ENCODE measurements at regions not wholly inside any gene's neighbourhood (a gene's known extent, or its start where the extent isn't known, plus 50 kb on each side); places are given as distances from the start of the nearest gene placed in this dataset.

- no peaks in the 10 kb centered on the region for H3K9me3 ChIP-seq (ENCODE audit: control insufficient read depth, insufficient read depth, low read length)
- no peaks in the 10 kb centered on the region for H3K36me3 ChIP-seq (ENCODE audit: control insufficient read depth, insufficient read depth, low read length)
- intact Hi-C loops (cut with micrococcal nuclease): no loop called here
- TF ChIP-seq, protein P1, sequence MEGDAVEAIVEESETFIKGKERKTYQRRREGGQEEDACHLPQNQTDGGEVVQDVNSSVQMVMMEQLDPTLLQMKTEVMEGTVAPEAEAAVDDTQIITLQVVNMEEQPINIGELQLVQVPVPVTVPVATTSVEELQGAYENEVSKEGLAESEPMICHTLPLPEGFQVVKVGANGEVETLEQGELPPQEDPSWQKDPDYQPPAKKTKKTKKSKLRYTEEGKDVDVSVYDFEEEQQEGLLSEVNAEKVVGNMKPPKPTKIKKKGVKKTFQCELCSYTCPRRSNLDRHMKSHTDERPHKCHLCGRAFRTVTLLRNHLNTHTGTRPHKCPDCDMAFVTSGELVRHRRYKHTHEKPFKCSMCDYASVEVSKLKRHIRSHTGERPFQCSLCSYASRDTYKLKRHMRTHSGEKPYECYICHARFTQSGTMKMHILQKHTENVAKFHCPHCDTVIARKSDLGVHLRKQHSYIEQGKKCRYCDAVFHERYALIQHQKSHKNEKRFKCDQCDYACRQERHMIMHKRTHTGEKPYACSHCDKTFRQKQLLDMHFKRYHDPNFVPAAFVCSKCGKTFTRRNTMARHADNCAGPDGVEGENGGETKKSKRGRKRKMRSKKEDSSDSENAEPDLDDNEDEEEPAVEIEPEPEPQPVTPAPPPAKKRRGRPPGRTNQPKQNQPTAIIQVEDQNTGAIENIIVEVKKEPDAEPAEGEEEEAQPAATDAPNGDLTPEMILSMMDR (IDR thresholded peaks at IDR 0.05): no peak
- H3K27ac ChIP-seq (ENCODE audit: low read length): no peak overlapping the region
- Mint-ChIP-seq H3K9me3 (peaks cover 0 to 2% of the 10 kb centered on the region in 2 donors), H3K4me3 (no peak overlapping the region), H3K36me3 (no peaks in the 10 kb centered on the region), H3K27me3 (ENCODE audit: low read depth in 2 of 2) (peaks cover 6 to 8% of the 10 kb centered on the region in 2 donors), H3K27ac (no peak overlapping the region), H3K4me1 (no peaks in the 10 kb centered on the region)
- no peaks in the 10 kb centered on the region for H3K27me3 ChIP-seq (ENCODE audit: control insufficient read depth, insufficient read depth, low read length)
- WGBS (ENCODE audit: insufficient coverage): 96% methylated on average over 13 of the region's 13 CpGs
- DNase-seq: no peak
- no peak overlapping the region for H3K4me3 ChIP-seq (ENCODE audit: low read length)
- no peaks in the 10 kb centered on the region for H3K4me1 ChIP-seq (ENCODE audit: control insufficient read depth, insufficient read depth, low read length)
- ATAC-seq: no peak
Measured at GRCh38 chr9:16069249-16069648, 516.4 kb downstream of the CCDC171 start.

DNA sequence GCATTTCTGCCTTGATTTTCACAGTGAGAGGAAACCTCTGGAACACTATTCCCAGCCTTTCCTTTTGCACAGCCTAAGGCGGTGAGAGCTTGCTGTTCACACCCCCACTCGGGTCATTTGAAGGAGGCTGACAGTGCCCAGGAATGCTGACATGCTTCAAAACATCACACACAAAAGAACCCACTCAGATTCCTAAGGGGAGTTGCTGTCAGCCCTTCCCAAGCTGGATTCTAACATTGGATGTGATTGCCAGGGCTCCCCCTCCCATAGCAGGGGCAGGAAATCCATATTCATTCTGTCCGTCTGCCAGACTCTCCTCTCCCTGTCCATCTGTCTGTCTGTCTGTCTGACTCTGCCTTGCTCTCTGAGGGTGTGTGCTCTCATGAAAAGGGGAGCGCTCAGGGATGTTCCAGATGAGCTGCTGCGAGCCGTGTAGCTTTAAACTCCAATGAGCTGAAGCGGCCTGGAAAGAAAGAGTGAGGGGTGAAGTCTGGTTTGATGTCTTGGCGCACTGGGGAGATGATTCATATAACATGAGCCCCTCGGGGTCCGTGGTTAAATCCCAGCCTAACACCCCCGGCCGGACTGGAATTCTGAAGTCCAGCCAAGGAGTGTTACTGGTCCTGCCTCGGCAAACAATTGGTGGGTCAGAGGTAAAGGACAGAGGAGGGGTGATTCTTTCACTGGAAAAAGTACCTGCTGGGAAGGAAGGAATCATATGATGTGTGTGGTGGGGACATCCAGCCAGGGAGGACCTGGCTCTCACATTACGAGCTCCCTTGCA, 517.0 kb downstream of the CCDC171 start:
- Mint-ChIP-seq H3K9me3 (peaks cover 0 to 2% of the 10 kb centered on the region in 2 donors), H3K36me3 (no peaks in the 10 kb centered on the region), H3K27ac (no peak overlapping the region), H3K27me3 (ENCODE audit: low read depth in 2 of 2) (peaks cover 6 to 11% of the 10 kb centered on the region in 2 donors), H3K4me3 (no peak overlapping the region), H3K4me1 (no peaks in the 10 kb centered on the region)
- Histone ChIP-seq H3K9me3 (ENCODE audit: control insufficient read depth, insufficient read depth, low read length) (no peaks in the 10 kb centered on the region), H3K36me3 (ENCODE audit: control insufficient read depth, insufficient read depth, low read length) (no peaks in the 10 kb centered on the region), H3K27ac (ENCODE audit: low read length) (no peak overlapping the region), H3K4me1 (ENCODE audit: control insufficient read depth, insufficient read depth, low read length) (no peaks in the 10 kb centered on the region), H3K4me3 (ENCODE audit: low read length) (no peak overlapping the region), H3K27me3 (ENCODE audit: control insufficient read depth, insufficient read depth, low read length) (no peaks in the 10 kb centered on the region)
- intact Hi-C loops (cut with micrococcal nuclease): no loop called here
- 95% methylated on average over 14 of the region's 14 CpGs for WGBS (ENCODE audit: insufficient coverage)
- TF ChIP-seq, protein P1 (IDR thresholded peaks at IDR 0.05): no peak
- ATAC-seq (no peak), DNase-seq (no peak)

DNA sequence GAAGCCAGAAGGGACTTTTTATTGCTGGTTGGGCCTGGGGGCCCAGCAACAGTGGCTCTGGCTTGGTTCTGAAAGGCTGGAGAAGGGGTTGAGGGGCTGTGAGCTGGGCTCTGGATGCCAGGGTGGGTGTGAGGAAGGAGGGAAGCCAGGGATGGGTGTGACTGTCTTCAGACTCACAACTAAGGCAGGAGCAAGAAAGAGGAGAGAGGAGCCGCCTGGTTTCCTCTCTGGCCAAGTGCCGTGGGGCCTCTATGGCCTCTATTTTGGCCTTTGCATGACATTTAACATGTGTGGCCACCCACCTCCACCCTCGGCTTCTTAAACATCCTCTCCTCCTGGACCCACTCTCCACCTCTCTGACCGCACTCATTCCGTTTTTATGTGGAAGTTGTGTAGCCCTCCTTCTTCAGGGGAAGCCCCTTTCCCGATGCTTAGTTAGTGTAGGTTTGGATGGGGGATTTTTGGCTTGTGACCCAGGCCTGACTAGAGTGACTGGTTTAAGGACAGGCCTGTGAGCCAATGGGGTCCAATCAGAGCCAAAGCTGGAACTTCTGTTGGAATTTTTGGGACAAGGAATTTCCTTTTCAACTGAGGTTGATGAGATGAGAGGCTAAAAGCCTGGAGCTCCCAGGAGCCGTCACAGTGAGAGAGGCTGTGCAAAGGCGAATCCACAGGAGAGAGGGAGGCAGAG, 517.8 kb downstream of the CCDC171 start:
- Mint-ChIP-seq H3K9me3 (peaks cover 0 to 2% of the 10 kb centered on the region in 2 donors), H3K36me3 (no peaks in the 10 kb centered on the region), H3K27me3 (ENCODE audit: low read depth in 2 of 2) (peaks cover 6 to 17% of the 10 kb centered on the region in 2 donors), H3K4me1 (no peaks in the 10 kb centered on the region), H3K27ac (no peak overlapping the region), H3K4me3 (no peak overlapping the region)
- no peak for ATAC-seq
- Histone ChIP-seq H3K27me3 (ENCODE audit: control insufficient read depth, insufficient read depth, low read length) (no peaks in the 10 kb centered on the region), H3K27ac (ENCODE audit: low read length) (no peak overlapping the region), H3K4me3 (ENCODE audit: low read length) (no peak overlapping the region), H3K4me1 (ENCODE audit: control insufficient read depth, insufficient read depth, low read length) (no peaks in the 10 kb centered on the region), H3K36me3 (ENCODE audit: control insufficient read depth, insufficient read depth, low read length) (no peaks in the 10 kb centered on the region), H3K9me3 (ENCODE audit: control insufficient read depth, insufficient read depth, low read length) (no peaks in the 10 kb centered on the region)
- TF ChIP-seq, protein P1 (IDR thresholded peaks at IDR 0.05): no peak
- no peak for DNase-seq
- intact Hi-C loops (cut with micrococcal nuclease): no loop called here
- 82% methylated on average over 7 of the region's 8 CpGs for WGBS (ENCODE audit: insufficient coverage)
